ENCODE measurements at regions not wholly inside any gene's neighbourhood (a gene's known extent, or its start where the extent isn't known, plus 50 kb on each side); places are given as distances from the start of the nearest gene placed in this dataset.

- no peak for TF ChIP-seq CTCF (conservative IDR thresholded peaks at IDR 0.05)
- no peak for TF ChIP-seq EZH2 (IDR thresholded peaks at IDR 0.05; ENCODE audit: low read depth)
Observed at GRCh38 chr5:117210796-117211195, 636.2 kb upstream of the SEMA6A start.
